Retinal pigment epithelial cell (primary cell): ENCODE measurements at regions not wholly inside any gene's neighbourhood (a gene's known extent, or its start where the extent isn't known, plus 50 kb on each side); places are given as distances from the start of the nearest gene placed in this dataset.

Experiments used
- DNase-seq: peaks from one replicate; pipeline ENCODE4 v3.0.0-alpha.2; 2010; ENCODE audit warnings: low read depth
- H3K4me3 ChIP-seq: 2 replicates; pipeline ENCODE4 v1.5.1; 2011; ENCODE audit warnings: mild to moderate bottlenecking, low read length, control low read depth, moderate library complexity
- CTCF ChIP-seq: conservative IDR thresholded peaks from 2 replicates; pipeline ENCODE4 v1.5.1; 2011; ENCODE audit warnings: low read depth, low read length, control low read depth, inconsistent platforms

- no peak overlapping the region for H3K4me3 ChIP-seq
- no peak for DNase-seq
- TF ChIP-seq CTCF, result no peak
These were observed 185.0 kb downstream of the ANKRD60 start for GRCh38 chr20:58043236-58044140.

- DNase-seq, result no peak
- no peak for TF ChIP-seq CTCF
- H3K4me3 ChIP-seq, result no peak overlapping the region
These were observed 185.9 kb downstream of the ANKRD60 start for GRCh38 chr20:58042591-58042990.

GRCh38 chr20:58040447-58041290 is 187.8 kb downstream of the ANKRD60 start:
- TF ChIP-seq CTCF, result no peak
- no peak overlapping the region for H3K4me3 ChIP-seq
- no peak for DNase-seq

GRCh38 chr20:58039274-58040092 is 189.0 kb downstream of the ANKRD60 start:
- no peak for DNase-seq
- no peak overlapping the region for H3K4me3 ChIP-seq
- no peak for TF ChIP-seq CTCF

GRCh38 chr20:58038123-58038654 is 190.3 kb downstream of the ANKRD60 start:
- no peak overlapping the region for H3K4me3 ChIP-seq
- no peak for DNase-seq
- TF ChIP-seq CTCF, result no peak

GRCh38 chr20:58037631-58038030 is 190.8 kb downstream of the ANKRD60 start:
- TF ChIP-seq CTCF, result no peak
- DNase-seq, result no peak
- H3K4me3 ChIP-seq, result no peak overlapping the region
